Central memory CD8-positive, alpha-beta T cell (primary cell): ENCODE measurements at regions not wholly inside any gene's neighbourhood (a gene's known extent, or its start where the extent isn't known, plus 50 kb on each side); places are given as distances from the start of the nearest gene placed in this dataset.

Experiments
- ATAC-seq: fragments of 150-1000 bp; cut with Tn5 transposase; replicated peaks from 2 replicates; pipeline ENCODE4 v1.10.0; 2022; ENCODE audit warnings: mild to moderate bottlenecking, moderate FRiP score, moderate number of reproducible peaks; ENCODE audit not compliant: poor library complexity, severe bottlenecking; ENCODE audit errors: extremely low read depth
- DNase-seq, 2 donors: peaks; one replicate each; pipeline ENCODE4 v3.0.0; 2021; ENCODE audit warnings: low spot score in 2 of 2
- H3K27ac Mint-ChIP-seq: one replicate; pipeline ENCODE4 v1.8.0; 2022; ENCODE audit warnings: low read depth, mild to moderate bottlenecking, moderate library complexity, mixed read lengths
- H3K27me3 Mint-ChIP-seq: one replicate; pipeline ENCODE4 v1.8.0; 2022; ENCODE audit warnings: mixed read lengths
- H3K36me3 Mint-ChIP-seq: one replicate; pipeline ENCODE4 v1.8.0; 2022; ENCODE audit warnings: mild to moderate bottlenecking, moderate library complexity, mixed read lengths; ENCODE audit not compliant: insufficient read depth
- H3K4me1 Mint-ChIP-seq: one replicate; pipeline ENCODE4 v1.8.0; 2022; ENCODE audit warnings: mixed read lengths
- H3K4me3 Mint-ChIP-seq: one replicate; pipeline ENCODE4 v1.8.0; 2022; ENCODE audit warnings: mild to moderate bottlenecking, moderate library complexity, mixed read lengths
- H3K9me3 Mint-ChIP-seq: one replicate; pipeline ENCODE4 v1.8.0; 2022; ENCODE audit warnings: mixed read lengths

DNA sequence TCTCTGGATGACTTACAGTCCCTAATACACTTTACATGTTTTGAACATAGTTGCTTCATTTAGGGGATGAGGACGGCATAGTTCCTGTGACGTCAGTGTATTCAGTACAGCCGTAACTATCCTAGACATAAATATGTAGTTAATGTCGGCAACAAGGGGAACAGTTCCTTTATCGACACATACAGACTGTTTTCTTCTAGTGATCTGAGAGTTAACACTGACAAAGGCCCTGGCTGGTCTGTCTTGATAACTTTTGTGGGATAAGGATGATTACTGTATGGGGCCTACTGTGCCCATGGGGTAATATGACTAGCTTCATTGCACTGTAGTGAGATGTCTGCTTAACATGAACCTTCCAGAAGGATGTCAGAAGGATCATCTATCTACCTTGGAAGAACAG lies 131.2 kb downstream of the ZNF518B start:
- Mint-ChIP-seq H3K27me3 (peaks cover 10% of the 10 kb centered on the region), H3K9me3 (no peaks in the 10 kb centered on the region), H3K4me3 (no peak overlapping the region), H3K36me3 (no peaks in the 10 kb centered on the region), H3K4me1 (no peaks in the 10 kb centered on the region), H3K27ac (no peak overlapping the region)
- no peak for ATAC-seq
- no peak for DNase-seq

DNA sequence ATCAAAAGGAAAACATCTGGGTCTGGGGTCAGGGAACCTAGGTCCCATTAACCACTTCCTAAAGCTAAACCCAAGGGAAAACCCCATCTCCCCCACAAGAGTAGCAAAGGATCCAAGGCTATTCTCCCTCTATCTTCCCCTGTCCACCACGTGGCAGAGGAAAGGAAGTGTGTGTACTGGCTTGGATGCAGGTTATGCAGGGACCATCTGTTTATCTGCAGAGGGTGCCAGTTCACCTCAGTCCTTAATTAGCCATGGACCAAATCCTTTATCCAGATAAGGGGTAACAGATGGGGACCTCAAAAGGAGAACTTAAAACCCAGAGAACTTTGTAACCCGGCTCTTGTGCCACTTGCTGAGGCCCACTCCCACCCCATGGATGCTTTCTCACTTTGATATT lies 135.3 kb downstream of the ZNF518B start:
- H3K36me3 Mint-ChIP-seq = no peaks in the 10 kb centered on the region
- DNase-seq (no peak), ATAC-seq (no peak)
- no peaks in the 10 kb centered on the region for H3K4me1 Mint-ChIP-seq
- no peak overlapping the region for H3K27ac Mint-ChIP-seq
- no peak overlapping the region for H3K4me3 Mint-ChIP-seq
- H3K27me3 Mint-ChIP-seq = peaks cover 10% of the 10 kb centered on the region
- H3K9me3 Mint-ChIP-seq = no peaks in the 10 kb centered on the region

DNA sequence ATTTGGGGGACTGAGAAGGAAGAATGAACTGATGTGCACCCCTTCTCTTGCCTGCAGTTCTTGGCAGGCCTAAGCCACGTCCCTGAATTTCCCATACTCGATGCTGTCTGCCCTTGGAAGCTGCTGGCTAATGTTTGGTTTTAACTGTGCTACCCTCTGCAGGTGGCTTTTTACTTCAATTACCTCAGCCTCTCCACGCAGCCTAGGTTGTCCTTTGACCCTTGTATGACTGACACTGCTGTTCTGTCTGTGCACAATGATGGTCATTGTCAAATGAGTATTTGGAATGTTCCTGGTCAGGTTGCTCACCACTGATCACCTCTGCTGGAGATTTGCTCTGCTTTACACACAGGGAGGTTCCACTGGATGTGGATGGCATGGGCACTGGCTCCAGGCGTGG lies 137.1 kb downstream of the ZNF518B start:
- no peak overlapping the region for H3K27ac Mint-ChIP-seq
- H3K4me3 Mint-ChIP-seq = no peak overlapping the region
- no peaks in the 10 kb centered on the region for H3K27me3 Mint-ChIP-seq
- H3K9me3 Mint-ChIP-seq = no peaks in the 10 kb centered on the region
- H3K4me1 Mint-ChIP-seq = no peaks in the 10 kb centered on the region
- no peak for DNase-seq
- no peaks in the 10 kb centered on the region for H3K36me3 Mint-ChIP-seq
- no peak for ATAC-seq

DNA sequence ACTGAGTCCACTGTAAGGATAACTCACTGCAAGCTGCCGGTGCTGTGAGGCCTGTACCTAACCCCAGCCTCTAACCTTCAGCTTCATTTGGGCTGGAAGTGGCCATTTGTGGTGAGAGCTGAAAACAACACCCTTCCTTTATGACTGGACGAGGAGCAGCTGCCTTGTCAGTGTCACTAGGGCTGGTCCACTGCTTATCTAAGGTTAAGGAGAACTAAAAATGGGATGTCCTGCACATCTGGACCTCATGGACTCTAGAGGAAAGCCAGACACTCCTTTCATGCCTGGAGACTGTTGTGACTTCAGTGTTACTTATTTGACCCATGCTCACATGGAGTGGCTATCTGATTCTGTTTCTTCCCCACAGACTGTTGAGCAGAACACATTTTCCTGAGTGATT lies 139.9 kb downstream of the ZNF518B start:
- ATAC-seq (no peak), DNase-seq (no peak)
- Mint-ChIP-seq H3K4me1 (no peaks in the 10 kb centered on the region), H3K27ac (no peak overlapping the region), H3K27me3 (peaks cover 10% of the 10 kb centered on the region), H3K9me3 (no peaks in the 10 kb centered on the region), H3K36me3 (no peaks in the 10 kb centered on the region), H3K4me3 (no peak overlapping the region)

DNA sequence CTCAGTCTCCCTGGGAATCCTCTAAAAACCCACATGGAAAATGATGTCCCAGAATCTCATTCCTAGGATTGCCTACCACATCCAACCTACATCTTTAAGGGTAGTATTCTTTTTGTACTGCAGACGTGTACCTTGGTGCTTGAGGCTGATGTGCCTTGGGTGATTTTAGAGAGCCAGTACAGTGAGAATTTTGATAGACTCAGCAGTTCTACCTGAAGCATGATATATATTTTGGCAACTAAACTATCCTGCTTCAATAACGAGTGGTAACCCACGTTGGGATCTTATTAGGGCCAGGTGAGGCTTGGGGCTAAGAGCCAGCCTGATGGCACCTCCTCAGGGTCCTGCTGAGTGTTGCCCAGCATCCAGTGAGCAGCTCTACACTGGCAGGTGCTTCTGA lies 140.4 kb downstream of the ZNF518B start:
- no peaks in the 10 kb centered on the region for H3K4me1 Mint-ChIP-seq
- H3K27ac Mint-ChIP-seq = no peak overlapping the region
- DNase-seq (no peak), ATAC-seq (no peak)
- H3K9me3 Mint-ChIP-seq = no peaks in the 10 kb centered on the region
- H3K27me3 Mint-ChIP-seq = peaks cover 10% of the 10 kb centered on the region
- no peak overlapping the region for H3K4me3 Mint-ChIP-seq
- H3K36me3 Mint-ChIP-seq = no peaks in the 10 kb centered on the region

DNA sequence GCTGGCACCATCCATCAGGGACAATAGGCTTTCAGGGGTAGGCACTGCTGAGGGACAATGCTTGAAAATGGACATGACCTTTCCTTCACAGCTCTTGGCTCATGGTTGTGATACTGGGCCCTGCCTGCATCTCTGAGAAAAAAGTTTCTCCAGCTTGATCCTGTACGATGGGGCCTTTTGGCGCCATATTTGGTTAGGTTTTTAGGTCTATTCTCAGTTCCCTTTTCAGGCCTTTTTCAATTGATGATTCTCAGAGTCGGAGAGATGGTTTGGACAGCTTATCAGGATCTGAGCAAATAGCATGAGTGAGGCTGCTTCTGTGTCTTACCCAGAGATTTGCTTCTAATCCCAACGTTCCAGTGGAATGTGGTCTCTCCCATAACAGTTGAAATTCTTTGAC lies 141.6 kb downstream of the ZNF518B start:
- H3K36me3 Mint-ChIP-seq = no peaks in the 10 kb centered on the region
- no peaks in the 10 kb centered on the region for H3K9me3 Mint-ChIP-seq

DNA sequence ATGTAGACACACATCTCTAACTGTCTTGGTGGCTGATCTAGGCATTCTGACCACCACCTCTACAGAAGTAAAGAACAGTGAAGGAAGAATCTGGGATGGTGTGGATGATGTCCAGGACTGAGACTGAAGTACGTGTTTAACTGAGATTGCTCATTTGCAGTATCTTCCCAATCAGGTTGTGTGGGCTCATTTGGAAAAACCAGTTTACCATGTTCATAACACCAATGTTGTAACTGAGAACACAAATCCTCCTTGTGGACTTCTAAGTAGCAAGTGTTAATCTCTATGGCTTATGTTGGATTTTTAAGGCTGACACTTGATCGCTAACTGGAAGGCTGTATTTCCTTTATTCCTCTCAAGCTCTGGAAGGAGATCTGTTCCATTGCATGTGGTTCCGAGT lies 144.7 kb downstream of the ZNF518B start:
- DNase-seq (no peak), ATAC-seq (no peak)
- H3K27me3 Mint-ChIP-seq = peaks cover 24% of the 10 kb centered on the region
- H3K36me3 Mint-ChIP-seq = no peaks in the 10 kb centered on the region
- H3K4me3 Mint-ChIP-seq = no peak overlapping the region
- H3K9me3 Mint-ChIP-seq = no peaks in the 10 kb centered on the region
- no peaks in the 10 kb centered on the region for H3K4me1 Mint-ChIP-seq
- H3K27ac Mint-ChIP-seq = no peak overlapping the region

More for the DNA sequence above, 141.6 kb downstream of the ZNF518B start:
- no peak for ATAC-seq
- H3K4me3 Mint-ChIP-seq = no peak overlapping the region
- H3K27ac Mint-ChIP-seq = no peak overlapping the region
- no peaks in the 10 kb centered on the region for H3K4me1 Mint-ChIP-seq
- DNase-seq = no peak
- H3K27me3 Mint-ChIP-seq = peaks cover 13% of the 10 kb centered on the region

DNA sequence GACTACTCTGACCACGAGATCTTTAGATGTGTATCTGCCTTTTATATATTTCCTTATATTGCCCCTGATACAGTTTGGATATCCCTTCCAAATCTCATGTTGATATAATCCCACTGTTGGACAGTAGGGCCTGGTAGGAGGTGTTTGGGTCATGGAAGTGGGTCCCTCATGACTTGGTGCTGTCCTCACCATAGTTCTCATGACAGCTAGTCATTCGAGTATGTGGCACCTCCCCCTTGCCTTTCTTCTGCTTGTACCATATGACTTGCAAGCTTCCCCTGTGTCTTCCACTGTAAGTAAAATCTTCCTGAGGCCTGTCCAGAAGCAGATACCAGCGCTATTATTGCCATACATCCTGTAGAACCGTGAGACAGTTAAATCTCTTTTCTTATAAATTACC lies 145.3 kb downstream of the ZNF518B start:
- no peaks in the 10 kb centered on the region for H3K4me1 Mint-ChIP-seq
- H3K27ac Mint-ChIP-seq = no peak overlapping the region
- no peaks in the 10 kb centered on the region for H3K9me3 Mint-ChIP-seq
- no peak overlapping the region for H3K4me3 Mint-ChIP-seq
- ATAC-seq = no peak
- H3K36me3 Mint-ChIP-seq = no peaks in the 10 kb centered on the region
- H3K27me3 Mint-ChIP-seq = peaks cover 25% of the 10 kb centered on the region
- DNase-seq = no peak

DNA sequence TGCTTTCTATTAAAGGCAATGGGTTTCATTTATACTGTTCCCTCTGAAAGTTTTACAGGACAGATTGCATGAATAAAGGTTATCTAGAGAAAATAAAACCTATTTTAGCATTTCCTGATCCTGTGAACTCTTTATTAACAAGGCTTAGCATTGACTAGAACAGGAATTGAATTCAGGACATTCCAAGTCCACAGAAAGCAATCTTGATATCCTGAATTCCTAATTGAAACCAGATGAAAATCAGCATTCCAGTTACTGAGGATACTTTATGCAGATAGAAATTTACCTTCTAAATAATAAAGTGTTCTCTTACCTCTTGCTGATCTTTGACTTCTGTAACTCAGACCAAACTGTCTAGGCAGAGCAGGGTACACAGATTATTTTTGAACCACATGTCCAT lies 151.4 kb downstream of the ZNF518B start:
- Mint-ChIP-seq H3K27ac (no peak overlapping the region), H3K4me3 (no peak overlapping the region), H3K36me3 (no peaks in the 10 kb centered on the region), H3K4me1 (no peaks in the 10 kb centered on the region), H3K27me3 (peaks cover 22% of the 10 kb centered on the region), H3K9me3 (no peaks in the 10 kb centered on the region)
- DNase-seq (no peak), ATAC-seq (no peak)

DNA sequence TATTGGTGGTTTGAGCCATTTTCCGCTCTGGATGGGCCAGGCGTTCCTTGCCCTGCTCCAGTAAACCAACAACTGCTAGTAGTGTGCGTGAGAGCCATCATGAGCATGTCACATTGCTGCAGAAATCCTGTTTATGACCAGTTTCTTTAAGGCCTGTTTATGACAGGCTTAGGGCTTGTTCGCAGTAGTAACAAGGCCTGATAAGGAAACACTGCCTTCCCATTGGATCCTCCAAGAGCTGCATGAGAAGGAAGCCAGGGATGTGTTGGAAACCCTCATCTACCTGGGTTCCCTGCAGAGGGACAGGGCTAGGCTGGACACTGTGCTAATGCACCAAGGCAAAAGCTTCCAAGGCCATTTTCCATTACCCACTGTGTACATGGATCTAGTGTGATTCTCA lies 153.9 kb downstream of the ZNF518B start:
- H3K36me3 Mint-ChIP-seq = no peaks in the 10 kb centered on the region
- H3K4me1 Mint-ChIP-seq = no peaks in the 10 kb centered on the region
- H3K4me3 Mint-ChIP-seq = no peak overlapping the region
- no peaks in the 10 kb centered on the region for H3K9me3 Mint-ChIP-seq
- DNase-seq = no peak
- ATAC-seq = no peak
- H3K27me3 Mint-ChIP-seq = peaks cover 9% of the 10 kb centered on the region
- H3K27ac Mint-ChIP-seq = no peak overlapping the region

DNA sequence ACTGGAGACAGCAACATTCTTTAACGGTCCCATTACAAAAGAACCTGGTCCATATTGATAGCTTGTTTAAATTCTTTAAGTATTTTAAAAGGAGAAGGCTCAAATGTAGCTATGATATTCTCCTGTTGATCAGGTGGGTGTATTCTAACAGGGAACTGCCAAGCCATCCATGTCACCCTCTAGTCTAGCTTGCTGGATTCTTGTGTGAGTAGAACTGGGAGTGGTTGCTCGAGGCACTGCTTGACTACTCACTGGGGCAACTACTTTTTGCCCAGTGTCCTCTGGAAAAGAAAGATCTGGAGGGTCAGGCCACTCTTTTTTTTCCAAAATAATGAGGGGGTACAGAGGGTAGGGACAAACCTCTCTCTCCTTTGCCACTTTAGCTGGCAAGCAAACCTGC lies 155.1 kb downstream of the ZNF518B start:
- Mint-ChIP-seq H3K27ac (no peak overlapping the region), H3K27me3 (peaks cover 9% of the 10 kb centered on the region), H3K4me1 (no peaks in the 10 kb centered on the region), H3K4me3 (no peak overlapping the region), H3K9me3 (no peaks in the 10 kb centered on the region), H3K36me3 (no peaks in the 10 kb centered on the region)
- DNase-seq (no peak), ATAC-seq (no peak)

DNA sequence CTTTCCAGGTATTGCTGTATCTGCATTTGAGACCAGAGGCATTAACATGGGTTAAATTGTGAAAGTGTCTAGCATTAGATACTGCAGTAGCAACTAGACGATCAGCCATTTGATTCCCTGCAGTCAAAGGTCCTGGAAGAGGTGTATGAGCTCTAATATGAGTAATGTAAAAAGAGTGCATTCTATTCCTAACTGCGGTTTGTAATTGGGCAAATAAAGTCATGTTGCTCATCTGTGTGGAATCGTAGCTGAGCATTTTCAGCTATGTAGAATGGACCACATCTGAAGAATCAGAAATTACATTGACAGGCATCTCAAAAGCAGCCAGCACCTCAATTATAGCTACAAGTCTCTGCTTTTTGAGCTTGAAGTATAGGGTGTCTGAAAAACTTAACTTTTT lies 157.6 kb downstream of the ZNF518B start:
- no peak for ATAC-seq
- Mint-ChIP-seq H3K9me3 (no peaks in the 10 kb centered on the region), H3K27ac (no peak overlapping the region), H3K27me3 (no peaks in the 10 kb centered on the region), H3K36me3 (no peaks in the 10 kb centered on the region), H3K4me1 (no peaks in the 10 kb centered on the region), H3K4me3 (no peak overlapping the region)
- DNase-seq = no peak

DNA sequence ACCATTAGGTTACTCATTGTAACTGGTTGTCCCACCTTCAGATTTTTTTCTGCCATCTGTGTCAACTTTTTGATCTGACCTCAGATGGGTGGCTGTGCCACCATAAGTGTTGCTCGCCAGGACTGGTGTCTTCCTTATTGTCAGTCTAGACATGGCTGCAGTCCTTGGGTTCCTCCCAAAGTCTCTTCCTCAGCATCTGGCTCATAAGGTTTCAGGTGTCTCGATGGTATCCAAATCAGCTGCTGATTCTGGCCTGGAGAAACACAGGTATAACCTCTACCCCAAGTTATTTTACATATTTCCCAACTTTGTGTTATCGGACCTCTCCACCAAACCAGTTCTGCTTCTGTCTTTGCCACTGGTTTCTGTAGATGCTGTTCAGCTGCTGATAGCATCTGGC lies 158.5 kb downstream of the ZNF518B start:
- ATAC-seq (no peak), DNase-seq (no peak)
- Mint-ChIP-seq H3K4me1 (no peaks in the 10 kb centered on the region), H3K27ac (no peak overlapping the region), H3K4me3 (no peak overlapping the region), H3K27me3 (peaks cover 5% of the 10 kb centered on the region), H3K9me3 (no peaks in the 10 kb centered on the region), H3K36me3 (no peaks in the 10 kb centered on the region)

DNA sequence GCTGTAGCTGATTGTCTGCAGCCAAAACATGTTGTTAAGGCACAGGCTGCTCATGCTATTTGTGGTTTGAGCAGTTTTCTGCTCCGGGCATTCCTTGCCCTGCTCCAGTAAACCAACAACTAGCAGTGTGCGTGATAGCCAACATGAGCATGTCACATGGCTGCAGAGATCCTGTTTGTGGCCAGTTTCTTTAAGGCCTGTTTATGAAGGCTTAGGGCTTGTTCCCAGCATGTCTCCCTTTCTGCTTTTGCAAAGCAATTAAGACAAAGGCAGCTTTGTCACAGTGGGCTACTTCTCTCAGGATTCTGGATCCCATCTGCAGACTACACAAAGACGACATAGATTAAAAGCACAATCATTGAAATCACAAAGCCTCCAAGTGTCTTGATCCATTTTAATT lies 160.5 kb downstream of the ZNF518B start:
- Mint-ChIP-seq H3K9me3 (no peaks in the 10 kb centered on the region), H3K27ac (no peak overlapping the region), H3K36me3 (no peaks in the 10 kb centered on the region), H3K4me3 (no peak overlapping the region), H3K27me3 (peaks cover 15% of the 10 kb centered on the region), H3K4me1 (no peaks in the 10 kb centered on the region)
- no peak for ATAC-seq
- DNase-seq = no peak
